SH-SY5Y (cell line): ENCODE measurements at regions not wholly inside any gene's neighbourhood (a gene's known extent, or its start where the extent isn't known, plus 50 kb on each side); places are given as distances from the start of the nearest gene placed in this dataset.

ENCODE experiments used
- GATA2 ChIP-seq: IDR thresholded peaks from 2 replicates; pipeline ENCODE4 v1.6.1; 2011; ENCODE audit warnings: mild to moderate bottlenecking, low read depth, low read length
- GATA3 ChIP-seq: IDR thresholded peaks from 2 replicates; pipeline ENCODE4 v1.6.1; 2011; ENCODE audit warnings: low read depth, mild to moderate bottlenecking, low read length, moderate library complexity

DNA sequence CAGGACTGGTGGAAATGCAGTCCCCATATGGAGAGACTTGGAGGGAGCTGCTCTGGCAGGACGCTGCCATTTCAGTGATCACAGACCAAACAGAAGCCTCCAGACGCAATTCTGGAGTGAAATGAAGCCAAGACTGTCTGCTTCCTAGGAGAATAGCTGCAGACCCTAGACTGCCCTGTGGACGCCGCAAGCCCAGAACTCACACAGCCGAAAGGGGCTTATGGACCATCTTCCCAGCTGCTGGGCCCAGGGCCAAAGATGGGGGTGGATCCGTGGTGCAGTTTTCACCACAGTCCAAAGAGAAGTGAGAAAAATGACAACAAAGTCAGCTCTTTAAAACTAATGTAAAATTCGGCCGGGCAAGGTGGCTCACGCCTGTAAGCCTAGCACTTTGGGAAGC is 165.7 kb downstream of the CBLN1 start:
- no peak for TF ChIP-seq GATA3
- no peak for TF ChIP-seq GATA2
